ENCODE measurements at regions not wholly inside any gene's neighbourhood (a gene's known extent, or its start where the extent isn't known, plus 50 kb on each side); places are given as distances from the start of the nearest gene placed in this dataset.

DNA sequence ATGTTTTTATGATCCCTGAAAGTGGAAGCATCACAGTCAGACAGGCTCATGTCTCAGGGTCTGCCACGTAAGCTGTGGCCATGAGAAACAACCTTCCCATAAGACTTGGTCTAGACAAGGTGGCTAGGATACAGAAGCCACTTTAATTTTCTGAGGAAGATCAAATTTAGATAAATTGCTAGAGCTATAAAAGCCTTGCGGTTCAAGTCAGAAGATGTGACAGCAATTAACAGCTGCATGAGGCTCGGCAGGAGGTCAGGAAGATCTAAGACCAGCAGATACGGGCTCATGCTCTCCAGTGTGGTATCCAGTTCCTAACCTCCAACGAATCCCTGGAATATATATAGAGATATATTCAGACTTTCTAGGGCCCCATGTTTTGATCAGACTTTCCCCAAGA, 577.1 kb downstream of the PLPP3 start:
- in situ Hi-C loops (cut with MboI; ENCODE audit: low sequenced_read_pairs) = no loop called here

DNA sequence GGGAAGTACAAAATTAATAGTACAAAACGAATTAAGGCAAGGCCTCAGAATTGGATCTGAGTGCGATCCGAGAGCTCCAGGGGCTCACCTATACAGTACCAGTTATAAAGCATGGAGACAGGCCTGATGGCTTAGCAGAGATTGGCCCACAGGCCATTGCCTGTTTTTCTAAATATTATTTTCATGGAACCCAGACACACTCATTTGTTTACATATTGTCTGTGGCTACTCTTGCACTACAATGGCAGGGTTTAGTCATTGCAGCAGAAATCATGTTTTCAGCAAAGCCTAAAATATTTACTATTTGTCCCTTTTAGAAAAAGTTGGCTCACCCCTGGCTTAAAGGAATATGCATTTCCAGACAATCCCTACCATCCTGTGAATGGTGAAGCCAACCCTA, 578.9 kb downstream of the PLPP3 start:
- in situ Hi-C loops (cut with MboI; ENCODE audit: low sequenced_read_pairs) = no loop called here

DNA sequence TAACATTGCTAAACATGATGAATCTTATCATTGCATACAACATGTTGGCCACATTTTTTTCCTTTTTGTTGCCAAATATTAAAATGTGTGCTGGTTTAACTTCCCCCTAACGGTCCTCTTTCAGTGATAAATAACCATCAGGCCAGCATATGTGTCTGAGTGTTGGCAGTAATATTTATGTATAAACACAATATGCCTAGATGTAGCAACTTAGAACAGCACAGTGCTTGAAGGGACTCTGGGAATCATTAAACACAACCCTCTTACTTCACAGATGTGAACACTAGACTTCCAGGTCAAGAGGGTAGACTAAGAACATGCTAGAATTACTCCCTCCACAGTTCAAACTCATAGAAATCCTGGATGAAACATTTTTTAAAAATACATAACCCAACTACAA, 581.8 kb downstream of the PLPP3 start:
- in situ Hi-C loops (cut with MboI; ENCODE audit: low sequenced_read_pairs) = no loop called here

DNA sequence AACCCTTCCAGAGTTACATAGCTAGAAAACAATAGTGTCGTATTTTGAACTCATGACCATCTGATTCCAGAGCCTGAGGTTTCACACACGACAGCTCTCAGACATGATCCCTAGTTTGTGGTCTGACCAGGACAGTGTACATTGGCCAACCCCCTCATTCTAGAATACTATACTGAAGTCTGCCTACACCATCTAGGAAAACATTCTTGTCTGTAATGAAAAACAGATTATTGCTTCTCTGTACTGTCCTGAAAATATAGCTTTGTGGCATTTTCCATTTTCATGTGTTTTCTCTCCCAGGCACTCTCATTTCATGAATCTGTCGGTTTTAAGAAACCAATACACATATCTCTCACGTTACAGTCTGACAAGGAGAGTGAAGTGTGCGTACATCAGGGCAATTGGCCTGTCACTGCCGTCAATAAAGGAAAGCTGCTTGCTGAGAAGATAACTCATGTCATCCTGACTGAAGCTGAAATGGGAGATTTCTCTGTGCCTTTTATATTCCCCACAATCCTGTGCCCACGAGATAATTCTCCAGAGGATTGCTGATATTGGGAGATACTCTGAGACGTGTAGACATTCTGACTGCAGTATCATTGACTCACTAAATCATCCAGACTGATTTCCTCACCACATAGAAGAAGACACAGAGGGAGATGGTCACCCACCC, 585.6 kb downstream of the PLPP3 start:
- in situ Hi-C loops (cut with MboI; ENCODE audit: low sequenced_read_pairs) = no loop called here

DNA sequence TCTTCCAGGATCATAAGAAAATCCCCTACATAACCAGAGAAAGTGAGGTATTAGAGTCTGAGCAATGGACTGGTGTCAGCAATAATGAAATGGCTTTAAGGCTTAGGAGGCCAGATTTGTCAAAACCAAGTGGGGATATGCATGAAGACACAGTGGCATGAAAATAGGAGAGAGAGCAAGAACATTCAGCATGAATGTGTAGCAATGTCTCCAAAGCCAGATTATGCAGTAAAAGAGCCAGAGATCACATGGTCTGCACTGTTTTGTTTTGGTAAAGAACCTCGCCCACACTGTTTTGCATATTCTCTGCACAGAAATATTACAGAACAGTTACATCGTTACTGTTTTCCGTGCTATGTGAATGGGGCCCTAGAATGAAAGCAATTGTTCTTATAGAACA, 589.4 kb downstream of the PLPP3 start:
- in situ Hi-C loops (cut with MboI; ENCODE audit: low sequenced_read_pairs) = no loop called here

DNA sequence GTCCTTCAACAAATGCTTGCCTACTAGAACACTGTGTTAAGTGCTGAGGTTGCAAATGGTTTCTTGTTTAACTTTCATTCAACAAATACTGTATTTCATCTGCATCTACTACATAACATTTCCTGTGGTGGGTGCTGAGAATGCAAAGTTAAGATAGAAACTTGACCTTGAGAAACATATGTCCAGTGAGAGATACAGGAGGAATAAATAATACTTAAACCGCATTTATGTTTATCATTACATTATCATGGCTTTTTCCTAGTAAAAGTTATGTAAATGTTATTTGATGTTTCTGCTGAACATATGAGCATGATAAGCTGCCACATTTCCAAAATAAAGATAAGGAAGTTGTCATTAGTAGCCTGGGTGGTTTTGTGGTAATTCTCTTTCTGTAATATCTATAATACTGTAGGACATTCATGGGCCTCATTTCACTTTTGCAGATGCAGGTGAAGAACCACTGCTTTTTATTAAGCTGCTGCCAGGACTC, 590.4 kb downstream of the PLPP3 start:
- in situ Hi-C loops (cut with MboI; ENCODE audit: low sequenced_read_pairs) = no loop called here

DNA sequence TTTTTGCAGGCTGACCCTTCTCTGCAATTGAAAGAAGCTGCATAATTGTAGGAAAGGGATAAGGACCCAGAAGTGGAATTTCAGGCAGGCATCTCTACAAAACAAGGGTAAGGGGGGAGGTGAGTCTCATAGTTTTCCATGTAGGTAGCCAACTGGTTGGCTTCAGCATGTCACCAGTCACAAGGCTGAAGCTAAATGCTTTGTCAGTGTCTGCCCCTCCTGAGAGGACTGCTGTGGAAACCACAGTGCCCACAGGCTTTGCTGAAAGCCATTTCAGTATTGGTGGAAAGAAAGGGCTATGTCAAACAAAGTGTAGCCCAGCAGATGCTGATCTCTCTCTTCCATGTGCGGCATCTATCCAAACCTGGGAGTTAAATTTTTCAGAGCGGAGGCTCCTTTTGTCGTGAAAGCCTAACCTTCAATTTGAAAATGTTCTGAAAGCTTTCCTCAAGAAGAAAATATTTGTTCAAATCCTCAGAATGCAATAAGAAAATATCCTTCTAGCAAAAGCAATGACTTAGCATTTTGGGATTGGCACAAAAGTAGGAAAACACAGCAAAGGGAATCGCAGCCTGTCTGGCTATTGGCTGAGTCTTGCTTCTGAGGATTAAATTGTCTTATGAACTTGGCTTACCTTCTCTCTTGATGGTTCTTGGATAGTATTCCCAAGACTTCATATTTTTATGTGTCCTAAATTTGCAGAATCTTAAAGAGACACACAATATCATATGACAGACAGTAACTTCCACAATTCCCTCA, 591.7 kb downstream of the PLPP3 start:
- in situ Hi-C loops (cut with MboI; ENCODE audit: low sequenced_read_pairs) = no loop called here

DNA sequence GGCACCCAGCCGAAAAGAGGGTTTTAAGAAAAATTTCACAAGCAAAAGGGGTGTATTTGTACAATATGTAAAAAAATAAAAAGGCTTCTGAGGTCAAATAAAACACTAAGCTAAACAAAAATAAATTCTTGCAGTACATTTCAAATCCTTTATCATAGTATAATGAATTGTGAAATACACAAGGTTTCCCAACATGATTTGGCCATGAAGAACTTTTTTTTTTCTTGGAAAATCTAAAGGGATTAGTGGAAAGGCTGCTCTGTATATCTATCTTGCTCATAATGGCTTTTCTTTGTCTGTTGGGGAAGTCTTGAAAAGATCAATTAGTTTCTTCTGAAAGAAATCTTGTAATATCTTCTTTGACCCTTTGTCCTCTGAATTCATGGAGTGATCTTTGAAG, 593.4 kb downstream of the PLPP3 start:
- in situ Hi-C loops (cut with MboI; ENCODE audit: low sequenced_read_pairs) = no loop called here

DNA sequence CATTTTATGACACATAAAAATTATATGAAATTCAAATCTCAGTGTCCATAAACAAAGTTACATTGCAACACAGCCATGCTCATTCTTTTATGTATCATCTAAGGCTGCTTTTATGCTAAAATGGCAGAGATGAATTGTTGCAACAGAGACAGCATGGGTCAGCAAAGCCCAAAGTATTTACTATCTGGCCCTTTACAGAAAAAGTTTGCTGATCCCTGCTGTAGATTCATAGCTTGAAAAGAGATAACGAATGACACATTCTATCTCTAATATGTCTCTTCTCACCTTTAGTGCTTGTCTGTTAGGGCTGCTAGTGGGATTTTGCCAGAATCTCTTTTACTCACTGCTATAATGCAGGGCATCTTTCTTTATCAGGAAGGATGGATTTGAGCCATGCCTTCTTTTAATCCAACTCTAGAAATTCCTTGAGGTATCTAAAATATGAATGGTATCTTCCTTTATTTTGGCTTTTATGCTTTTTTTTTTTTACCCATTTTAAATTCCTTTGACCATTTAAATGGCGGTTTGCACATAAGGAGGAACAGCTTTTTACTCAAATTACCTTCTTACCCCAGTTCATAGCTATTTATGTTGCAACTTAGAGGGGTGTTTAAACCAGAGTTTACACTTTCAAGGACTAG, 598.2 kb downstream of the PLPP3 start:
- in situ Hi-C loops (cut with MboI; ENCODE audit: low sequenced_read_pairs) = no loop called here

DNA sequence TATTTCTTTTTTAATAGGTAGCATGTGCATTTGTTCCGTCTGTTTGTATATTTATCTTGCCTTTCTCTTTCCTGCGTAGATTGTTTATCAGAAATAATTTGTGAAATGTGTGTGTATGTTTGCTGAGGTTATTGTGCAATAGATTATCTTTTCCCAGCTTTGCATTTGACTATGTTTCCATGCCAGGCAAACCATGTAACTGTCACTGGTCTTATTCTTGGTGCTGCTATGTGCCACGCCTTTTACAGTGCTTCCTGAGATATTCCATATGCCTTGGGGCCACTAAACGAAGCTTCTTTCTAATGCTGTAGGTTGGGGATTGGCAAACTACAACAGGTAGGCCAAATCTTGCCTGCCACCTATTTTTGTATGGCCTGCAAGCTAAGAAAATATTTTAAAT, 598.8 kb downstream of the PLPP3 start:
- in situ Hi-C loops (cut with MboI; ENCODE audit: low sequenced_read_pairs) = no loop called here

DNA sequence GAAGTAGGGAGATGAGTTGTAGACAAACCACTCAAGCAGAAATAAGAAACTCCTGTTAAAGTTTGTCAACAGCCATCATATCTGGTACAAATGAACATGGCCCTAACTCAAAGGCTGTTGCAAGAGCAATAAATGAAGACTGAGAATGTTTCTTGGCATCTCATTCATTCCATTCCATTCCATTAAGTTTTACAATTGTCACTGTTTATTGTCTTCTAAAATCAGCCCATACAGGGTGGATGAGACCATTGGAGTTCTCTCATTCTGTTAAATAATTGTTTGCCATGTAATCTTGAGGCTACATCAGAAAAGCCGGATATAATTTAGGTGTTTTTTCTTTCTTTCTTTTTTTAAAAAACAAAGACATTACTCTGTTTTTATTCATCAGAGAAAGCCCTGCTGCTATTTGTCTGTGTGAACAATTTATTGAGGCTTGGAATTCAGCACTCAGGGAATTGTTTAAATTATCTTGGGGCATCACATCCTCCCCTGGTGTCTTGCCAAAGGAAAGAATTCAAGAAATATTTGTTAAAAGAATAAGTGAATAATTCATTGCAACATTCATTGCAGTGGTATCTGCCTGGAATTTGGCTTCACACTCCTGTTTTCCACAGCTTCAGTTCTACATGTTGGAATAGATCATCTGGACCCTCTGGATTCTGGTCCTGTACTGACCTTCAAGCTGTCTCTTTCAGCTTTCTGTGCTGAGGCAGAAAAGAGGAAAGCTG, 604.5 kb downstream of the PLPP3 start:
- in situ Hi-C loops (cut with MboI; ENCODE audit: low sequenced_read_pairs) = no loop called here

DNA sequence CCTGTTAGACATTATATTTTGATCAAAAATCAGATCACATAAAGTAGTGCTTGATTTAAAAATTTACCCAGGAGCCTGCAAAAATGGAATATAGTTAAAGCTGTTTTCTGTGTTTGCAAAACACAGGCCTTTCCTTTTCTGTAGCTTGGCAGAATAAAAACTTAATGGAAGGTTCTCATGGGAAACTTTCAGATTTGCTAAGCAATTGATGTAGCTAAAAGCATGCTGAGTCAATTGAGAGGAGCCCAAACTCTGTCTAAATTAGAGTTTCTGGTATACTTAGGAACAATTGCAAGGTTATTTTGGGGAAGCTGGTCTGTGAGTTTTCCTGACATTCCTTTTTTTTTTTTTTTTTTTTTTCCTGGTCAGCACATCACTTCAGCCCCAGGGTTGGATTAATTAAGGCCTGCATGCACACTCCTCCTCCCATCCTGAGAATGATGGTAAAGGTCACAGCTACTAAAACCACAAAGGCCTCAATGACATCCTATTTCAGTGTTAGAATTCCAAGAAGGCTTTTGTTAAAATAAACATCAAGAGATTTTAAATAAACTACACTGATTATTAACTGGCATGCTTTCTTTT, 608.7 kb downstream of the PLPP3 start:
- in situ Hi-C loops (cut with MboI; ENCODE audit: low sequenced_read_pairs) = no loop called here

DNA sequence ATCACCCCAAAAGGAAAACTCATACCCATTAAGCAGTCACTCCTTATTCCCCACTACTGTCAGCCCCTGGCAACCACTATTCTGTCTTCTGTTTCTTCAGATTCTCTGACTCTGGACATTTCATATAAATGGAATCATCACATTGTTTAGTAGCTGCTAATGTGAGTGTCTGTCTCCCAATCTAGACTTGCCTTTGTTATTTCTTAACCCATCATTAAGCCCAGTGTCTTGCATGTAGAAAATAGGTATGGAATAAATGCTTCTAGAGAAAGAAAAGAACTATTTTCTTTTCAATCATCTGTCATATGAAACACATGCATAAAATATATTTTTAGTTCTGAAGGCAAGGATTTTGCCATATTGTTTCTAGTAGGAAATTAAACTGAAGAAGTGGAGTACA, 610.0 kb downstream of the PLPP3 start:
- in situ Hi-C loops (cut with MboI; ENCODE audit: low sequenced_read_pairs) = no loop called here

DNA sequence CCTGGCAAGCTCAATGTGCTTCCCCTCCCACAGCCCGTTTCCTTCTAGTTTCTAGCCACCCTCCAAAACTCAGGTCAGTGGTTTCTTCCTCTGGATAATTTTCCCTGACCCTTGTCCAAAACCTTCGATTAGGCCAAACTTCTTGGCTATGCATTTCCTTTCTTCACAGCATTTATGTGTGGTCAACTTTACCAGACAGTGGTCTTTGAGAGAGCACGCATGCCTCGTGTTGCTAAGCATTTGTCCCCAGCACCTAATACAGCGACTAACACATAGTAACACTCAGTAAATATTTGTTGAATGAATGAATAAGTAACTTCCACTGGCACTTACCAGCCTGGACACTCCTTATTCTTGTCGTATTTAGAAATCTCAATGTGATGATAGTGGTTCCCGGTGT, 610.7 kb downstream of the PLPP3 start:
- in situ Hi-C loops (cut with MboI; ENCODE audit: low sequenced_read_pairs) = no loop called here

DNA sequence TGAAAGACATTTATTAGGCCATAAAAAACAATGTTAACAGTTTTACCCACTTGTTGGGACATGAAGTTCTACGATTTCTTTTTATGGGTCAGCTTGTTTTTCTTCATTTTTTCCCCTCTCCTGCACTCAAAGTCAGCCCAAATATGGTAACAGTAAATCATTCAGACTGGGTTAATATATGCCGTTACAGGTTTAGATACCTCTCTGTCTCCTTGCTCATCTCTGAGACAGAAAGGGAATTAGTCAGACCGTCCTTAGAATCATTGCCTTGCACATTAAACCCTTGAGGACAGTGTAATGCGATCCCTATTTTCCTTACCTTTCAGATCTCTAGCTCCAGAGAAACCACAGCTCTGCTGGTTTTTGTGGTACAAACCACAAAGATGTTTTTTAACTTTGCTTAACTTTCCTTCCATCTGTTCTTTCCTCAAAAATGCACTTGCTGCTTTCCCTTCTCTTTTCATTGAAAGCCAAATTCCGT, 613.3 kb downstream of the PLPP3 start:
- in situ Hi-C loops (cut with MboI; ENCODE audit: low sequenced_read_pairs) = no loop called here

DNA sequence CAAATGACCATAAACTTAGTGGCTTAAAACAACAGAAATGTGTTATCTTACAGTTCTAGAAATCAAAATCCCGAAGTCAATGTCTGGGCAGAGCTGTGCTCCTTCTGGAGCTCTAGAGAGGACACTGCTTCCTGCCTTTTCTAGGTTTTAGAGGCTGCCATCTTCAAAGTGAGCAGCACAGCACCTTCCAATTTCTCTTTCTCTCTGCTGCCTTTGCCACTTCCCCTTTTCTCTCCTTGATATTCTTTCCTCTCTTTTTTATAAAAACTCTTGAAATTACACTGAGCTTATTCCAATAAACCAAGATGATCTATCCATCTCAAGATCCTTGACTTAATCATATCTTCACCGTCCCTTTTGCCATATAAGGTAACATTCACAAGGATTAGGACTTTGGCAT, 616.9 kb downstream of the PLPP3 start:
- in situ Hi-C loops (cut with MboI; ENCODE audit: low sequenced_read_pairs) = no loop called here

DNA sequence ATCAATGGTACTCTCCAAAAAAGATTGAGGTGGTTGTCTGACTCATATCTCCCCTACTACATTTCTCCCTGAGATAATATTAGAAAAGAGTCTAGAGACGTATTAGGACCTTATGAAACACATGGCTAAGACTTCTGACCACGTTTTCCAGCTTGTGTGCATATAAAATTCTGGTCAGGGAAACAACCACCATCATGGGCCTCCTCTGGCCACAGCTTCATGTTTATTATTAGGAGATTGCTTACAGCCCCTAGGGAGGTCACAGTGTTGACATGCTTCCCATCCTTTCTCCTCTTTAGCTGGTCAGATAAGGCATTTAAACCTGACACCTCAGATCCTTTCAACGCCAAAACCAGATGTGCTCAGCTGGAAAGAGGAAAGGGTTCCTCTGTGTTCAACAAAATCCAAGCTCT, 620.2 kb downstream of the PLPP3 start:
- in situ Hi-C loops (cut with MboI; ENCODE audit: low sequenced_read_pairs) = no loop called here

DNA sequence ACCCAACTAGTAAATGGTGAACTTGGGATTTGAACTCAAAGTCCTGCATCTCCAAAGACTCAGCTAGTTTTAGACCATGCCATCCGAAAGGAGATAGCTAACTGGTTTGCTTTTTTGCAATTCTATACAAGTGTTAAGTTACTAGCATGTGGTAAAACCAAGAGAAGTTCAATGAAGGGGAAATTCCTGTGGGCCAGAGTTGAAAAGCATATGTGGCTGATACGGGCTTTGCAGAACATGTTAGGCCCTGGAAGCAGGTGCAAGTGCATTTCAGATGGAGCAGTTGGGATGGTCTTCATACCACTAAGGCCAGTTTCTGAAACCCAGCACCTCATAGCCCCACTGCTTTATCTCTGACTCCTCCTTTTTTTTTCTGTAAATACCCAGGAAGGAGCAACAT, 620.9 kb downstream of the PLPP3 start:
- in situ Hi-C loops (cut with MboI; ENCODE audit: low sequenced_read_pairs) = no loop called here

DNA sequence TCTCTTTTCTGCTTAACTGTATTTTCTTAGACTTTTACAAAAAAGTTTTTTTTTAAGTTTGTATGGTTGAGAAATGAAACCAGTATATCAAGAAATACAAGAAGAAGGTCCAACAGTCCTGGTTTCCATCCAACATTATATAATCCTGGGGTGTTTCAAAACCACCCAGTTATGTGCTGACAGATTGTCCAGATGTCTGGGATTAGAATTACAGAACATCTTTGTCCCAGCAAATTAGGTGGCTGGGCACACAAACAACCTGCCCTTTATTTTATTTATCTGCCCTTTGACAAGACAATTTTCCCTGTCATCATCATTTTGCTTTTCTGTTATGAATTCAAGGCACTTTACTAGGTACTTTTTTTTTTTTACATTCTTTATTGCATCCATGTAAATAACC, 622.1 kb downstream of the PLPP3 start:
- in situ Hi-C loops (cut with MboI; ENCODE audit: low sequenced_read_pairs) = no loop called here

DNA sequence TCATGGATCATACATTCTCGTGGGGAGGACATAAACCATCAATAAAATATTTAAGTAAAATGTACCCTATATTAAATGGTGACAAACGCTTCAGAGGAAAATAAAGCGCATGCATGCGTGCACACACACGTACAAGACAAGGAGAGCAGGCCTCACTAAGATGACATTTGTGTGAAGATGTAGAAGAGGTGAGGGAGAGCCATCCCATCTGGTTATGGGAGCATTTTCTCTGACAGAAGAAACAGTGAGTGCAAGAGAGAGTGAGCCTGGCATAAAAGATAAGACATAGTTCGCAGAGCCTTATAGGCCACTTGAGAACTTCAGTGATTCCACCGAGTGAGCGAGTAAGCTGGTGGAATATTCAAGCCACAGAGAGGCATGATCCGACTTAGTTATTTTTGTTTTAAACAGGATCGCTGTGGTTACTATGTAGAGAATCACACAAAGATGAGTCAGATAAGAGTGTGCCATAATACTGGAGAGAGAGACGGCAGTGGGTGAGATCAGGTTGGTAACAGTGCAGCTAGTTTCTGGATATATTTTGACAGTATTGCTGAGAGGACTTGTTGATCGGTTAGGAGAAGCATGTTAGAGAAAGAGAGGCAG, 624.2 kb downstream of the PLPP3 start:
- in situ Hi-C loops (cut with MboI; ENCODE audit: low sequenced_read_pairs) = no loop called here

DNA sequence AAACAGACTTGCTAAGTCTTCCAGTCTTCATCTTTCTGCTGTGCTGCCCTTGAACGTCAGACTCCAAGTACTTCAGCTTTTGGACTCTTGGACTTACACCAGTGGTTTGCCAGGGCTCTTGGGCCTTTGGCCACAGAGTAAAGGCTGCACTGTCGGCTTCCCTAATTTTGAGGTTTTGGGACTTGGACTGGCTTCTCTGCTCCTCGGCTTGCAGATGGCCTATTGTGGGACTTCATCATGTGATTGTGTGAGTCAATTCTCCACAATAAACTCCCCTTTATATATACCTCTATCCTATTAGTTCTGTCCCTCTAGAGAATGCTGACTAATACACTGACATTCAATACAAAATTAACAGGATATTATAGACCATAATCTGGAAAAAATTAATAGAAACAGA, 628.1 kb downstream of the PLPP3 start:
- in situ Hi-C loops (cut with MboI; ENCODE audit: low sequenced_read_pairs) = no loop called here
